A204.1 (cell line): ENCODE measurements at regions not wholly inside any gene's neighbourhood (a gene's known extent, or its start where the extent isn't known, plus 50 kb on each side); places are given as distances from the start of the nearest gene placed in this dataset.

ENCODE experiments used
- FAIRE-seq: peaks from 2 replicates; lab custom pipeline; 2012; peaks lifted over from hg19 to GRCh38; lab: Jason Lieb, UNC

- no peak for FAIRE-seq
Observed at GRCh38 chr22:48845356-48845936, 982.2 kb downstream of the BRD1 start.

GRCh38 chr22:48844056-48844675, 983.5 kb downstream of the BRD1 start:
- no peak for FAIRE-seq

- no peak for FAIRE-seq
Observed at GRCh38 chr22:48843640-48844039, 984.0 kb downstream of the BRD1 start.

- no peak for FAIRE-seq
Observed at GRCh38 chr22:48842976-48843375, 984.7 kb downstream of the BRD1 start.

- no peak for FAIRE-seq
Observed at GRCh38 chr22:48842583-48842945, 985.1 kb downstream of the BRD1 start.

- no peak for FAIRE-seq
Observed at GRCh38 chr22:48841881-48842582, 985.6 kb downstream of the BRD1 start.

- no peak for FAIRE-seq
Observed at GRCh38 chr22:48840112-48840949, 987.3 kb downstream of the BRD1 start.

GRCh38 chr22:48838846-48839730, 988.6 kb downstream of the BRD1 start:
- no peak for FAIRE-seq

- FAIRE-seq: no peak
Observed at GRCh38 chr22:48838376-48838775, 989.3 kb downstream of the BRD1 start.

GRCh38 chr22:48837341-48837935, 990.2 kb downstream of the BRD1 start:
- FAIRE-seq: no peak

GRCh38 chr22:48836673-48837340, 990.9 kb downstream of the BRD1 start:
- no peak for FAIRE-seq

- FAIRE-seq: no peak
Observed at GRCh38 chr22:48835857-48836672, 991.6 kb downstream of the BRD1 start.

- no peak for FAIRE-seq
Observed at GRCh38 chr22:48835364-48835763, 992.3 kb downstream of the BRD1 start.

GRCh38 chr22:48834404-48834803, 993.3 kb downstream of the BRD1 start:
- FAIRE-seq: no peak

GRCh38 chr22:48832592-48832991, 995.1 kb downstream of the BRD1 start:
- no peak for FAIRE-seq

GRCh38 chr22:48829908-48830307, 997.8 kb downstream of the BRD1 start:
- no peak for FAIRE-seq

- FAIRE-seq: no peak
Observed at GRCh38 chr22:48828688-48829087, 999.0 kb downstream of the BRD1 start.

- no peak for FAIRE-seq
Observed at GRCh38 chr22:48827904-48828555, 999.6 kb downstream of the BRD1 start.

GRCh38 chr22:48827268-48827846, 1000.3 kb downstream of the BRD1 start:
- no peak for FAIRE-seq
